Fibroblast of lung (primary cell): ENCODE measurements at regions not wholly inside any gene's neighbourhood (a gene's known extent, or its start where the extent isn't known, plus 50 kb on each side); places are given as distances from the start of the nearest gene placed in this dataset.
"Not testable (repeated sequence)": the region's sequence is repeated elsewhere in the genome, so short reads cannot be mapped to it uniquely, and the experiment has no call there.

Experiments used
- DNase-seq, 2 donors: peaks; one replicate each; pipeline versions ENCODE4 v3.0.0 to v3.0.0-alpha.2; 2010; ENCODE audit warnings: low read depth in 2 of 2
- H2AFZ ChIP-seq: 2 replicates; pipeline ENCODE4 v1.5.1; 2012; ENCODE audit warnings: low read length, control low read depth, inconsistent platforms
- H3K27ac ChIP-seq: 2 replicates; pipeline ENCODE4 v1.5.1; 2011; ENCODE audit warnings: low read length, control low read depth; ENCODE audit not compliant: insufficient read depth
- H3K27me3 ChIP-seq: 2 replicates; pipeline ENCODE4 v1.5.1; 2011; ENCODE audit warnings: mild to moderate bottlenecking, low read length; ENCODE audit not compliant: control insufficient read depth, insufficient read depth
- H3K36me3 ChIP-seq: 2 replicates; pipeline ENCODE4 v1.5.1; 2011; ENCODE audit warnings: low read length; ENCODE audit not compliant: control insufficient read depth, insufficient read depth
- H3K4me1 ChIP-seq: 2 replicates; pipeline ENCODE4 v1.5.1; 2011; ENCODE audit warnings: low read length; ENCODE audit not compliant: control insufficient read depth, insufficient read depth; ENCODE audit errors: extremely low read depth
- H3K4me2 ChIP-seq: 2 replicates; pipeline ENCODE4 v1.5.1; 2011; ENCODE audit warnings: low read length, control low read depth; ENCODE audit not compliant: insufficient read depth; ENCODE audit errors: extremely low read depth
- H3K4me3 ChIP-seq, 4 experiments: fragments of 200-600 bp in 1 of 4; sonication (generic) in 1 of 4; replicated peaks in 1 of 4; 2 replicates each; pipeline ENCODE4 v1.5.1; 2011 to 2016; ENCODE audit warnings: low read length in 4 of 4, low read depth in 3 of 4, mild to moderate bottlenecking in 3 of 4, control low read depth in 2 of 4, inconsistent platforms in 1 of 4, mixed read lengths in 1 of 4; ENCODE audit not compliant: insufficient read depth in 1 of 4; ENCODE audit errors: control extremely low read depth in 1 of 4
- H3K79me2 ChIP-seq: 2 replicates; pipeline ENCODE4 v1.5.1; 2012; ENCODE audit warnings: mild to moderate bottlenecking, low read length, inconsistent platforms; ENCODE audit not compliant: control insufficient read depth, insufficient read depth
- H3K9ac ChIP-seq: 2 replicates; pipeline ENCODE4 v1.5.1; 2011; ENCODE audit warnings: mild to moderate bottlenecking, low read length, control low read depth; ENCODE audit not compliant: insufficient read depth
- H3K9me3 ChIP-seq: 2 replicates; pipeline ENCODE4 v1.5.1; 2012; ENCODE audit warnings: low read depth, low read length; ENCODE audit not compliant: control insufficient read depth, insufficient read depth
- H4K20me1 ChIP-seq: 2 replicates; pipeline ENCODE4 v1.5.1; 2011; ENCODE audit warnings: low read length; ENCODE audit not compliant: control insufficient read depth, insufficient read depth; ENCODE audit errors: extremely low read depth
- CTCF ChIP-seq, 2 donors: IDR thresholded peaks in 1 of 2; conservative IDR thresholded peaks in 1 of 2; 1 replicate in 1 of 2; 2 replicates in 1 of 2; pipeline ENCODE4 v1.5.1; 2011 to 2012; ENCODE audit warnings: low read length in 2 of 2, control low read depth in 1 of 2, inconsistent platforms in 1 of 2, low read depth in 1 of 2, mild to moderate bottlenecking in 1 of 2
- EZH2 ChIP-seq: IDR thresholded peaks from 2 replicates; pipeline ENCODE4 v1.5.1; 2012; ENCODE audit warnings: low read length, control low read depth, mild to moderate bottlenecking; ENCODE audit errors: missing control alignments

GRCh38 chr16:29199626-29200025 lies 206.9 kb downstream of the NPIPB11 start:
- not testable (repeated sequence) for H3K4me3 ChIP-seq, H3K27me3 ChIP-seq, H2AFZ ChIP-seq, H3K36me3 ChIP-seq, H3K9me3 ChIP-seq, H4K20me1 ChIP-seq, H3K79me2 ChIP-seq
- peak; percentile 44 to 74 for DNase-seq
- Histone ChIP-seq H3K4me1 (peaks cover 24% of the 10 kb centered on the region), H3K27ac (peak overlapping the region; percentile 89), H3K4me2 (peak overlapping the region; percentile 13), H3K9ac (peak overlapping the region; percentile 50)

GRCh38 chr16:29198731-29199521 lies 207.6 kb downstream of the NPIPB11 start:
- Histone ChIP-seq H3K4me2 (peak overlapping the region; percentile 13), H3K4me1 (peaks cover 24% of the 10 kb centered on the region), H3K9ac (peak overlapping the region; percentile 50), H3K9me3 (no peaks in the 10 kb centered on the region), H3K79me2 (no peaks in the 10 kb centered on the region), H3K36me3 (no peaks in the 10 kb centered on the region), H3K27me3 (no peaks in the 10 kb centered on the region), H3K27ac (peak overlapping the region; percentile 89), H3K4me3 (no peak overlapping the region), H2AFZ (no peak overlapping the region), H4K20me1 (no peaks in the 10 kb centered on the region)
- no peak for TF ChIP-seq EZH2
- no peak for TF ChIP-seq CTCF (conservative IDR thresholded peaks at IDR 0.05 in 1 of 2, IDR thresholded peaks at IDR 0.05 in 1 of 2; ENCODE audit: low read depth in 1 of 2, low read length in 2 of 2)
- no peak for DNase-seq

GRCh38 chr16:29198231-29198630 lies 208.3 kb downstream of the NPIPB11 start:
- H3K4me2 ChIP-seq, result no peak overlapping the region
- H3K27me3 ChIP-seq, result no peaks in the 10 kb centered on the region
- no peaks in the 10 kb centered on the region for H4K20me1 ChIP-seq
- H3K9me3 ChIP-seq, result no peaks in the 10 kb centered on the region
- H3K36me3 ChIP-seq, result no peaks in the 10 kb centered on the region
- DNase-seq, result no peak
- H3K4me3 ChIP-seq, result no peak overlapping the region
- H3K27ac ChIP-seq, result no peak overlapping the region
- H3K79me2 ChIP-seq, result no peaks in the 10 kb centered on the region
- TF ChIP-seq EZH2 (no peak), CTCF (conservative IDR thresholded peaks at IDR 0.05 in 1 of 2, IDR thresholded peaks at IDR 0.05 in 1 of 2; ENCODE audit: low read depth in 1 of 2, low read length in 2 of 2) (no peak)
- no peak overlapping the region for H2AFZ ChIP-seq
- H3K9ac ChIP-seq, result no peak overlapping the region
- peaks cover 24% of the 10 kb centered on the region for H3K4me1 ChIP-seq

GRCh38 chr16:29197494-29198100 lies 208.9 kb downstream of the NPIPB11 start:
- not testable (repeated sequence) for DNase-seq, H3K27me3 ChIP-seq, H3K9me3 ChIP-seq, H3K79me2 ChIP-seq, H3K4me2 ChIP-seq, H3K27ac ChIP-seq, H3K4me3 ChIP-seq, H4K20me1 ChIP-seq, H3K9ac ChIP-seq, H3K36me3 ChIP-seq, H2AFZ ChIP-seq
- peaks cover 24% of the 10 kb centered on the region for H3K4me1 ChIP-seq

- DNase-seq, H3K27me3 ChIP-seq, H3K4me2 ChIP-seq, H3K27ac ChIP-seq, H3K9me3 ChIP-seq, H2AFZ ChIP-seq, H4K20me1 ChIP-seq, H3K4me3 ChIP-seq, H3K36me3 ChIP-seq, H3K79me2 ChIP-seq, H3K9ac ChIP-seq: not testable (repeated sequence)
- H3K4me1 ChIP-seq, result peaks cover 18% of the 10 kb centered on the region
These were observed 209.8 kb downstream of the NPIPB11 start for GRCh38 chr16:29196746-29197145.
